Fibroblast of skin of scalp (primary cell): ENCODE measurements at regions not wholly inside any gene's neighbourhood (a gene's known extent, or its start where the extent isn't known, plus 50 kb on each side); places are given as distances from the start of the nearest gene placed in this dataset.

Experiments
- DNase-seq: peaks from one replicate; pipeline ENCODE4 v3.0.0-alpha.2; 2013

GRCh38 chr16:64403352-64403751, 718.5 kb downstream of the CDH11 start:
- DNase-seq = no peak

GRCh38 chr16:64398793-64399192, 723.1 kb downstream of the CDH11 start:
- peak; percentile 80 for DNase-seq

GRCh38 chr16:64397945-64398508, 723.8 kb downstream of the CDH11 start:
- DNase-seq = no peak

GRCh38 chr16:64397042-64397441, 724.8 kb downstream of the CDH11 start:
- DNase-seq = peak; percentile 62

- DNase-seq = no peak
These were observed 727.8 kb downstream of the CDH11 start for GRCh38 chr16:64394061-64394460.

- no peak for DNase-seq
These were observed 729.4 kb downstream of the CDH11 start for GRCh38 chr16:64392456-64392855.

- peak; percentile 75 for DNase-seq
These were observed 730.7 kb downstream of the CDH11 start for GRCh38 chr16:64391063-64391600.

- no peak for DNase-seq
These were observed 731.8 kb downstream of the CDH11 start for GRCh38 chr16:64390102-64390501.

GRCh38 chr16:64384636-64385035, 737.2 kb downstream of the CDH11 start:
- DNase-seq = no peak

GRCh38 chr16:64381979-64382378, 739.9 kb downstream of the CDH11 start:
- no peak for DNase-seq

GRCh38 chr16:64380751-64381150, 741.1 kb downstream of the CDH11 start:
- DNase-seq = no peak

- DNase-seq = no peak
These were observed 746.4 kb downstream of the CDH11 start for GRCh38 chr16:64375391-64375980.

- no peak for DNase-seq
These were observed 751.8 kb downstream of the CDH11 start for GRCh38 chr16:64370112-64370511.

GRCh38 chr16:64365448-64365931, 756.4 kb downstream of the CDH11 start:
- DNase-seq = peak; percentile 37

GRCh38 chr16:64364894-64365293, 757.0 kb downstream of the CDH11 start:
- no peak for DNase-seq

GRCh38 chr16:64364416-64364815, 757.4 kb downstream of the CDH11 start:
- no peak for DNase-seq

GRCh38 chr16:64364016-64364415, 757.8 kb downstream of the CDH11 start:
- no peak for DNase-seq

- no peak for DNase-seq
These were observed 758.8 kb downstream of the CDH11 start for GRCh38 chr16:64363039-64363438.

GRCh38 chr16:64362193-64362592, 759.7 kb downstream of the CDH11 start:
- peak; percentile 67 for DNase-seq

- DNase-seq = no peak
These were observed 760.1 kb downstream of the CDH11 start for GRCh38 chr16:64361753-64362152.

GRCh38 chr16:64358291-64358690, 763.6 kb downstream of the CDH11 start:
- DNase-seq = no peak

- DNase-seq = peak; percentile 97
These were observed 765.6 kb downstream of the CDH11 start for GRCh38 chr16:64356267-64356666.

GRCh38 chr16:64352246-64352645, 769.6 kb downstream of the CDH11 start:
- DNase-seq = no peak

GRCh38 chr16:64351121-64351520, 770.7 kb downstream of the CDH11 start:
- DNase-seq = no peak
